Stomach (tissue), 4 donors: ENCODE measurements at regions not wholly inside any gene's neighbourhood (a gene's known extent, or its start where the extent isn't known, plus 50 kb on each side); places are given as distances from the start of the nearest gene placed in this dataset.

ENCODE experiments used
- CTCF ChIP-seq, 7 experiments: fragments of 450-650 bp in 4 of 7; fragments of 200-600 bp in 3 of 7; sonication (generic) in 3 of 7; IDR thresholded peaks; one replicate each; pipeline ENCODE4 v1.5.1; 2016 to 2019; ENCODE audit warnings: antibody characterized with exemption in 7 of 7, control low read depth in 2 of 7, mild to moderate bottlenecking in 1 of 7
- POLR2A ChIP-seq, 4 donors: fragments of 450-650 bp; IDR thresholded peaks; one replicate each; pipeline ENCODE4 v1.6.1; 2016; ENCODE audit warnings: antibody characterized with exemption in 4 of 4, control low read depth in 2 of 4, mild to moderate bottlenecking in 1 of 4, moderate library complexity in 1 of 4
- POLR2AphosphoS5 ChIP-seq, 3 donors: sonication (generic); formaldehyde crosslinking; IDR thresholded peaks; one replicate each; pipeline ENCODE4 v1.6.1; 2016; ENCODE audit warnings: antibody characterized with exemption in 3 of 3

- TF ChIP-seq CTCF (IDR thresholded peaks at IDR 0.05) (no peak), POLR2AphosphoS5 (IDR thresholded peaks at IDR 0.05) (no peak), POLR2A (IDR thresholded peaks at IDR 0.05) (no peak)
These were observed 337.8 kb upstream of the TCF4 start for GRCh38 chr18:55925772-55926171.
